GM12872 (cell line): ENCODE measurements at regions not wholly inside any gene's neighbourhood (a gene's known extent, or its start where the extent isn't known, plus 50 kb on each side); places are given as distances from the start of the nearest gene placed in this dataset.

Experiments used
- CTCF ChIP-seq: IDR thresholded peaks from 3 replicates; pipeline ENCODE4 v1.5.1; 2011; ENCODE audit warnings: low read depth, mild to moderate bottlenecking, low read length, moderate library complexity; ENCODE audit not compliant: insufficient read depth

DNA sequence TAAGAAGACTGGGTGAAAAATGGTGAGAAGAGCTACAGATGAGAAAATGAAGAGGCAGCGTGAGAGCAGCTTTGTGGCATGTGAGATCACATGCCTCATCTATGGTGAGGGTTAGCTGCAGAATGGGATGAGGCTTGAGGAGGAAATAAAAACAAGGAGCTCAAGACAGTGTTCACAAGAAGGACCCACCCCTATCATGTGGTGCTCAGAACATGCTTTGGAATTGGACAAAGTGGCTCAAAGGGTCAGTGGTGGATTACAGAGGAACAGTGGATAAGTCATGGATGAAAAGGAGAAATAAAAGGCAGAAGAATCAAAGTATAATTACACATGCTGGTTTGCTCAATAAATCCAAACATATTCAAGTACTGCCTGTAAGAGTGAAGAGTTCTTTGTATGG is 126.9 kb upstream of the UST start:
- no peak for TF ChIP-seq CTCF

DNA sequence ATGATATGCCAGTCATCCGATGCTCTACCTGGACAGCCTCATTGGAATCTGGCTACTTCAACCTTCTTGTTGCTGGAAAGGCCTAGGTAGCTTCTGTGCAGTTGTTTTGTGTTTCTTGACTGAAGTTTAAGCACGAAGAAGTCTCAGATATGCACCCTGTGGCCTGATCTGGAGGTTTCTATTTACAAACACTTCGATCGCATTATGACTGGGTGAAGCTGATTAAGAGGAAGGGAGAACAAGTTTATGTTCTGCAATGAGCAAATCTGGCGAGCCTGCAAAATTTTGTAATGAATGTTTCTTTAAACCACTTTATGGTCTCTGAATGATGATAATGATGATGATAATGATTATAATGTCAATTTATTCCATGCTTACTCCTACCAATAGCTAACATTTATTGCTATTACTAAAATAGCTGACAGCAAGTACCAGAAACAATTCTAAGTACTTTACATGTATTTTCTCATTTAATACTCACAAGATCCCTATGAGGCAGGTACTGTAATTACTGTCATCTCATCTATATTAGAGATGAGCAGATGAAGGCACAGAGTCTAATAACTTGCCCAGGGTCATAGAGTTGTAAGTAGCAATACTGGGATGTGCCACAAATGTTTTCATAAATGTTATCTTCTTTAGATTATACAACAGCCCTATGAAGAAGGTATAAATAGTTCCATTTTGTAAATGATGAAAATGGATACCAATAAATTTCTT is 126.1 kb upstream of the UST start:
- TF ChIP-seq CTCF, result no peak

GRCh38 chr6:148625609-148626008 is 121.2 kb upstream of the UST start:
- TF ChIP-seq CTCF, result no peak

- TF ChIP-seq CTCF, result no peak
Measured at GRCh38 chr6:148628251-148628650, 118.6 kb upstream of the UST start.

DNA sequence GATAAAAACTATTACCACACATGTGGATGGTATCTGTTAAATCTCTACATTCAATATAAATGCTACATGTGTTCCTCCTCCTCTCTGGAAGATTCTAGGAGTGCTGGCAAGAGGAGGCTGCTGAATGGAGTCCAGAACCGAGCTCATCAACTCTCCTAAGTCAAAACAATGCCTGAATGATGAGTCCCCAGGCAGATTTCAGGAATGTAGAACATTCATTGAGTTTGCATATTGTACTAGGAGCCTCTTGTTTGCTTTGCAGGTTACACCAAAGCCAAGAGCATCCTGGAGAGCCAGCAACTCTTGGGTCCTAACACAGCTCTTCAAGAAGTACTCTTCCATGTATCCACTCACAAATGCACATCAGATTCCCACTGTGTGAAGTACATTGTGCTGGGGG is 117.6 kb upstream of the UST start:
- no peak for TF ChIP-seq CTCF

DNA sequence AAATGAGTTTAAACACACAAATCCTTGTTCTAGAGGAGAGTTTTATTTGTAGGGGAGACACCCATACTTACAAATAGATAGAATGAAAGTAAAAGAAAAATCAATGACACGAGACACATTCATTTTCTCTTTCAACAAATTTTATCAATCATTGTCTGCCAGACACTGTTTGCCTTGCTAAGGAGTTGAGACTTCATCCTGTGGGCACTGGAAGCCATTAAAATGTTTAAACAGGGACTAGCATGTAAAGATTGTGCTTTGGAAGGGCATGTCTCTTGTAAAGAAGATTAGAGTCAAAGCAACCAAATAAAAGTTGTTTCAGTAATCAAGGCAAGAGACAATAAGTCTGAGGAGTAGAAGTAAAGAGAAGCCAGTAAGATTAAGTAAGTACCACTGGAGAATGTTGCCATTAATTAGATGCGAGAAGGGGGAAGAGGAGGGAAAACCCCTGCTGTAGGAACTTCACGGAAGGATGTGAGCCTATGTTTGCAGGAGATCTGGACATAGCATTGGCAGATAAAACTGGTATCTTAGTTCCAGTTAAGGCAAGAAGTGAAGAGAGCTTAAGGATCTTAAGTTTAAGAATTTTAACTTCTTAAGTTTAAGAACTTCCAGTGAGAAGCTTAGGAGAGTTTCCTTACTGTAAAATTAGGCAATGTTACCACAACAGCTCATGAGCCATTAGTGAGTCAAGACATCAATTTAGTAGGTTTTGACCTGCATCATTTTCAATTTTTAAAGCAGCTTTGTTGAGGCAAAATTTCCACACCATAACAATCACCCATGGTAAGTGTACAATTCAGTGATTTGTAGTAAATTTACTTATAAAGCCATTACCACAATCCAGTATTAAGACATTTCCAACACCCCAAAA is 117.0 kb upstream of the UST start:
- no peak for TF ChIP-seq CTCF

DNA sequence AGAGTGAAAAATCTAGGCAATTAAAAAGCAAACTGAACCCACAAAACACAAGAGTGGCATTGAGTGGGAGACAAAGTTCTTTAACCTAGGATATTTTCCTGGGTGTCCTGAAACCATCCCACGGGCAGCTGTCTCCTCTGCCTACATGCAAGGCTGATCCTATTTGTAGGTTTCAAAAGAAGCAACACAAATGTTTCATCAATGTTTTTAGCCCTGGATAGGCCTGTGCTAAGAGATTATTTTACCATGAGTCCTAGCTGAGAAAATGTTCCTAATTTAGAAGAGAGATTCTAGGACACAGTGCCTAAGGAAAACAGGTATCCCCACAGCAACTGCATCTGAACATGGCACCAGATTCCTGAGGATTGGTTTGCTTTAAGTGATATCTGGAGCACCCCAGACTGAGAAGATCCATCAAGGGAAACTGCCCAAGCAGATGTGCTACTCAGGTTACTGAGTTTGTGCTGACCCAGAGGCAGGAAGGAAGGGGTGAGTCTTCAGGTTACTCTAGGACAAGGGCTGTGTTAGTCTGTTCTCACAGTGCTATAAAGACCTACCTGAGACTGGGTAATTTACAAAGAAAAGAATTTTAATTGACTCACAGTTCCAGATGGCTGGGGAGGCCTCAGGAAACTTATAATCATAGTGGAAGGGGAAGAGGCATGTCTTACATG is 111.6 kb upstream of the UST start:
- no peak for TF ChIP-seq CTCF
